NB4 (cell line): ENCODE measurements at regions not wholly inside any gene's neighbourhood (a gene's known extent, or its start where the extent isn't known, plus 50 kb on each side); places are given as distances from the start of the nearest gene placed in this dataset.

ENCODE experiments used
- MYC ChIP-seq: IDR thresholded peaks from 2 replicates; pipeline ENCODE4 v1.6.1; 2011; ENCODE audit warnings: low read depth, low read length
- POLR2A ChIP-seq: IDR thresholded peaks from 2 replicates; pipeline ENCODE4 v1.6.1; 2011; ENCODE audit warnings: mild to moderate bottlenecking; ENCODE audit not compliant: insufficient read length; ENCODE audit errors: extremely low read depth
- TF ChIP-seq, protein P1 (sequence below): IDR thresholded peaks from one replicate; pipeline ENCODE4 v1.5.1; 2012; ENCODE audit warnings: low read depth, low read length
- TF ChIP-seq, protein P2 (sequence below): IDR thresholded peaks from 2 replicates; pipeline ENCODE4 v1.6.1; 2011; ENCODE audit warnings: low read depth, low read length

DNA sequence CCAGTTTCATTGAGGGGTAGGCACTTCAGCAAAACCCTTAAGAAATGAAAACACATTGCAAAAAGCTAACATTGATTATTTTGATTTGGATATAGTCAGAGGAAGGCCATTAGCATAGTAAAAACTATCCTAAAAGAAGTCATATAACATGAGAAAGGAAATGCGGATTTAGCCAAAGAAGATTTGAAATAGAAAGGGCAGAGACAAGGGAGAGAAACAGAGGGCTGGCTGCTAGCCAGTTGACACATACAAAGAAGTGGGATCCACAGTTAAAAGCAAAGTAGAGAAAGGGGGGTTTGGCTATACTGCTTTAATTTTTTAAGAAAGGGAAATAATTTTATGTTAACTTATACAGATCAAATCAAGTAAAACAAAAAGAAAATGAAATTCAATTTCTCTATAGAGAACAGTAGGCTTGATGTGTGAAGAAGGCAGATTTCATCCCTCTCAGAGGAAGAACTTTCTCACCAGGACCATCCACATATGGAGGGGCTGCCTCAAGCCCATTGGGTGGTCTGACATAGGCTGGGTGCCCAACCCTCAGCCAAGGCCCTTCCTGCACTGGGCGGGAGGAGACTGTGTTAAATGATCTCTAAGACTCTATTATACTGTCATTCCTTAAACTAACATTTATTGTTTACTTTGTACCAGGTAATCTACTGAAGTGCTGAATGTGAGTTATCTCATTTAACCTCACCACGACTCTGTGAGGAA, 420.3 kb downstream of the CCDC91 start:
- TF ChIP-seq, protein P1, sequence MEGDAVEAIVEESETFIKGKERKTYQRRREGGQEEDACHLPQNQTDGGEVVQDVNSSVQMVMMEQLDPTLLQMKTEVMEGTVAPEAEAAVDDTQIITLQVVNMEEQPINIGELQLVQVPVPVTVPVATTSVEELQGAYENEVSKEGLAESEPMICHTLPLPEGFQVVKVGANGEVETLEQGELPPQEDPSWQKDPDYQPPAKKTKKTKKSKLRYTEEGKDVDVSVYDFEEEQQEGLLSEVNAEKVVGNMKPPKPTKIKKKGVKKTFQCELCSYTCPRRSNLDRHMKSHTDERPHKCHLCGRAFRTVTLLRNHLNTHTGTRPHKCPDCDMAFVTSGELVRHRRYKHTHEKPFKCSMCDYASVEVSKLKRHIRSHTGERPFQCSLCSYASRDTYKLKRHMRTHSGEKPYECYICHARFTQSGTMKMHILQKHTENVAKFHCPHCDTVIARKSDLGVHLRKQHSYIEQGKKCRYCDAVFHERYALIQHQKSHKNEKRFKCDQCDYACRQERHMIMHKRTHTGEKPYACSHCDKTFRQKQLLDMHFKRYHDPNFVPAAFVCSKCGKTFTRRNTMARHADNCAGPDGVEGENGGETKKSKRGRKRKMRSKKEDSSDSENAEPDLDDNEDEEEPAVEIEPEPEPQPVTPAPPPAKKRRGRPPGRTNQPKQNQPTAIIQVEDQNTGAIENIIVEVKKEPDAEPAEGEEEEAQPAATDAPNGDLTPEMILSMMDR: no peak
- no peak for TF ChIP-seq POLR2A
- TF ChIP-seq, protein P2, sequence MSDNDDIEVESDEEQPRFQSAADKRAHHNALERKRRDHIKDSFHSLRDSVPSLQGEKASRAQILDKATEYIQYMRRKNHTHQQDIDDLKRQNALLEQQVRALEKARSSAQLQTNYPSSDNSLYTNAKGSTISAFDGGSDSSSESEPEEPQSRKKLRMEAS: no peak
- TF ChIP-seq MYC: no peak
